ENCODE measurements at regions not wholly inside any gene's neighbourhood (a gene's known extent, or its start where the extent isn't known, plus 50 kb on each side); places are given as distances from the start of the nearest gene placed in this dataset.

- Histone ChIP-seq H3K4me3 (replicated peaks in 1 of 2; ENCODE audit: low read depth in 1 of 2, low read length in 2 of 2) (no peak overlapping the region), H3K9me3 (ENCODE audit: control insufficient read depth in 1 of 2, insufficient read depth in 1 of 2, low read depth in 1 of 2, low read length in 2 of 2) (no peaks in the 10 kb centered on the region), H3K9me2 (ENCODE audit: insufficient read depth) (no peaks in the 10 kb centered on the region), H3K4me2 (ENCODE audit: low read length) (no peak overlapping the region), H3K27ac (ENCODE audit: low read depth, low read length) (no peak overlapping the region), H3K27me3 (ENCODE audit: insufficient read depth, low read length) (peaks cover 16% of the 10 kb centered on the region; the same call in 1 of the 2 replicates), H3K79me2 (ENCODE audit: insufficient read depth, low read length) (no peaks in the 10 kb centered on the region), H2AFZ (ENCODE audit: low read depth, low read length, poor library complexity, severe bottlenecking) (no peak overlapping the region), H4K20me1 (ENCODE audit: insufficient read depth) (no peaks in the 10 kb centered on the region), H3K36me3 (ENCODE audit: control insufficient read depth in 1 of 2, insufficient read depth in 2 of 2, low read length in 2 of 2) (no peaks in the 10 kb centered on the region), H3K4me1 (ENCODE audit: control insufficient read depth in 1 of 2, insufficient read depth in 2 of 2, low read length in 2 of 2) (no peaks in the 10 kb centered on the region), H3K9ac (ENCODE audit: low read length) (no peak overlapping the region)
- POLR2A ChIA-PET, result no interaction called here
- no peak for ATAC-seq
- RAD21 ChIA-PET (ENCODE audit: low non-redundant PET in 1 of 2, low total read pairs in 2 of 2, uncharacterized antibody in 2 of 2, unreplicated experiment in 2 of 2), result no interaction called here
- no peak for DNase-seq (ENCODE audit: low read depth, low spot score)
- BruUV-seq (replicated peaks), result no TSS peak
- intact Hi-C loops (cut with micrococcal nuclease), result no loop called here
- TF ChIP-seq REST (IDR thresholded peaks at IDR 0.05; ENCODE audit: low read depth) (no peak), TCF7L2 (IDR thresholded peaks at IDR 0.05; ENCODE audit: borderline replicate concordance, extremely low read depth, insufficient read depth, insufficient read length) (no peak), POLR2A (IDR thresholded peaks at IDR 0.05; ENCODE audit: borderline replicate concordance, extremely low read depth, insufficient read depth, insufficient read length) (no peak), EZH2phosphoT487 (IDR thresholded peaks at IDR 0.05; ENCODE audit: borderline replicate concordance) (no peak), ZNF274 (IDR thresholded peaks at IDR 0.05; ENCODE audit: low read depth, low read length) (no peak), RAD21 (IDR thresholded peaks at IDR 0.05; ENCODE audit: low read depth) (no peak)
- CTCF ChIA-PET, result no interaction called here
Measured at GRCh38 chr9:84598921-84599636, 70.5 kb upstream of the NTRK2 start.

Data from HCT116 (cell line).